ENCODE measurements at regions not wholly inside any gene's neighbourhood (a gene's known extent, or its start where the extent isn't known, plus 50 kb on each side); places are given as distances from the start of the nearest gene placed in this dataset.

- no peak for DNase-seq
Observed at GRCh38 chr3:182083112-182083511, 371.4 kb downstream of the SOX2 start.

GRCh38 chr3:182092662-182093262 lies 381.0 kb downstream of the SOX2 start:
- no peak for DNase-seq

GRCh38 chr3:182094321-182094720 lies 382.6 kb downstream of the SOX2 start:
- DNase-seq = no peak

GRCh38 chr3:182104881-182105280 lies 393.2 kb downstream of the SOX2 start:
- no peak for DNase-seq

GRCh38 chr3:182105875-182106274 lies 394.1 kb downstream of the SOX2 start:
- DNase-seq = no peak

GRCh38 chr3:182108371-182108770 lies 396.6 kb downstream of the SOX2 start:
- DNase-seq = no peak

- no peak for DNase-seq
Observed at GRCh38 chr3:182111967-182112366, 400.2 kb downstream of the SOX2 start.

- no peak for DNase-seq
Observed at GRCh38 chr3:182115328-182116015, 403.7 kb downstream of the SOX2 start.

- DNase-seq = no peak
Observed at GRCh38 chr3:182116386-182116785, 404.7 kb downstream of the SOX2 start.

- DNase-seq = no peak
Observed at GRCh38 chr3:182117131-182117530, 405.4 kb downstream of the SOX2 start.

- DNase-seq = no peak
Observed at GRCh38 chr3:182117583-182117982, 405.9 kb downstream of the SOX2 start.

GRCh38 chr3:182118066-182118465 lies 406.3 kb downstream of the SOX2 start:
- no peak for DNase-seq

- DNase-seq = no peak
Observed at GRCh38 chr3:182121401-182121800, 409.7 kb downstream of the SOX2 start.

- DNase-seq = no peak
Observed at GRCh38 chr3:182122779-182123178, 411.1 kb downstream of the SOX2 start.

GRCh38 chr3:182124187-182124586 lies 412.5 kb downstream of the SOX2 start:
- no peak for DNase-seq

GRCh38 chr3:182124716-182125115 lies 413.0 kb downstream of the SOX2 start:
- no peak for DNase-seq

- no peak for DNase-seq
Observed at GRCh38 chr3:182129740-182130139, 418.0 kb downstream of the SOX2 start.

- DNase-seq = no peak
Observed at GRCh38 chr3:182133752-182134151, 422.0 kb downstream of the SOX2 start.

GRCh38 chr3:182135056-182135455 lies 423.3 kb downstream of the SOX2 start:
- no peak for DNase-seq

GRCh38 chr3:182136008-182136910 lies 424.5 kb downstream of the SOX2 start:
- DNase-seq = no peak

GRCh38 chr3:182138393-182138792 lies 426.7 kb downstream of the SOX2 start:
- DNase-seq = no peak

- no peak for DNase-seq
Observed at GRCh38 chr3:182139627-182140357, 428.1 kb downstream of the SOX2 start.

- no peak for DNase-seq
Observed at GRCh38 chr3:182142928-182143327, 431.2 kb downstream of the SOX2 start.

Data from activated effector memory CD4-positive, alpha-beta T cell treated with Interleukin-2 at 50 U/mL for 16 hours (primary cell).